Common myeloid progenitor, CD34-positive (primary cell): ENCODE measurements at regions not wholly inside any gene's neighbourhood (a gene's known extent, or its start where the extent isn't known, plus 50 kb on each side); places are given as distances from the start of the nearest gene placed in this dataset.

ENCODE experiments used
- CTCF ChIA-PET: fragments of 350-600 bp; sonication (Branson Sonifier 250); formaldehyde crosslinking; loops from one replicate; lab custom pipeline; 2021; ENCODE audit warnings: antibody characterized with exemption; lab: Charles Lee
- POLR2A ChIA-PET: fragments of 350-600 bp; sonication (Branson Sonifier 250); formaldehyde crosslinking; loops from one replicate; lab custom pipeline; 2021; ENCODE audit warnings: antibody characterized with exemption; lab: Charles Lee
- DNase-seq, 3 donors: peaks; one replicate each; pipeline versions ENCODE4 v3.0.0 to v3.0.0-alpha.2; 2013
- H3K27ac ChIP-seq, 2 experiments: 1 replicate in 1 of 2; 2 replicates in 1 of 2; pipeline ENCODE4 v1.7.0; 2013; ENCODE audit warnings: inconsistent platforms in 2 of 2, low read length in 2 of 2, mild to moderate bottlenecking in 2 of 2, low read depth in 1 of 2, moderate library complexity in 1 of 2; ENCODE audit not compliant: severe bottlenecking in 2 of 2, insufficient read depth in 1 of 2, poor library complexity in 1 of 2
- H3K27me3 ChIP-seq, 5 experiments: replicated peaks in 2 of 5; 1 replicate in 3 of 5; 2 replicates in 2 of 5; pipeline versions ENCODE4 v1.6.1 to v1.7.0; 2013; ENCODE audit warnings: low read length in 4 of 5, mild to moderate bottlenecking in 2 of 5, moderate library complexity in 2 of 5, inconsistent platforms in 1 of 5; ENCODE audit not compliant: insufficient read depth in 5 of 5, control insufficient read depth in 4 of 5
- H3K36me3 ChIP-seq, 4 experiments: 1 replicate in 2 of 4; 2 replicates in 2 of 4; pipeline versions ENCODE4 v1.6.1 to v1.7.0; 2013; ENCODE audit warnings: low read length in 3 of 4, control low read depth in 1 of 4, mild to moderate bottlenecking in 1 of 4; ENCODE audit not compliant: control insufficient read depth in 4 of 4, insufficient read depth in 4 of 4
- H3K4me1 ChIP-seq, 4 experiments: 1 replicate in 3 of 4; 2 replicates in 1 of 4; pipeline versions ENCODE4 v1.6.1 to v1.7.1; 2013; ENCODE audit warnings: low read length in 3 of 4, mild to moderate bottlenecking in 3 of 4, control low read depth in 1 of 4, inconsistent platforms in 1 of 4, moderate library complexity in 1 of 4; ENCODE audit not compliant: control insufficient read depth in 4 of 4, insufficient read depth in 4 of 4; ENCODE audit errors: control extremely low read depth in 1 of 4
- H3K4me3 ChIP-seq, 7 experiments: 1 replicate in 4 of 7; 2 replicates in 3 of 7; pipeline versions ENCODE4 v1.5.1 to v1.7.0; 2013; ENCODE audit warnings: mild to moderate bottlenecking in 7 of 7, low read length in 6 of 7, moderate library complexity in 6 of 7, inconsistent platforms in 2 of 7, low read depth in 2 of 7, control low read depth in 1 of 7; ENCODE audit not compliant: insufficient read depth in 4 of 7, control insufficient read depth in 1 of 7; ENCODE audit errors: extremely low read depth in 1 of 7
- H3K9me3 ChIP-seq, 5 experiments: 1 replicate in 4 of 5; 2 replicates in 1 of 5; pipeline versions ENCODE4 v1.6.1 to v1.7.1; 2013; ENCODE audit warnings: low read length in 4 of 5, mild to moderate bottlenecking in 2 of 5, inconsistent platforms in 1 of 5, low read depth in 1 of 5, moderate library complexity in 1 of 5; ENCODE audit not compliant: control insufficient read depth in 4 of 5, insufficient read depth in 2 of 5; ENCODE audit errors: control extremely low read depth in 1 of 5
- WGBS: methylation state at CpG from one replicate; pipeline ENCODE4 v1.1.5; 2013; ENCODE audit not compliant: insufficient coverage; 5-methylcytosine and 5-hydroxymethylcytosine counted together

- CTCF ChIA-PET, result no interaction called here
- Histone ChIP-seq H3K4me1 (peaks cover 0 to 10% (median 0%) of the 10 kb centered on the region in 4 experiments), H3K36me3 (no peaks in the 10 kb centered on the region), H3K4me3 (no peak overlapping the region), H3K27me3 (no peaks in the 10 kb centered on the region), H3K27ac (no peak overlapping the region), H3K9me3 (no peaks in the 10 kb centered on the region)
- WGBS, result no CpG with 5 or more reads among the region's 1 CpG
- DNase-seq, result no peak
- POLR2A ChIA-PET, result no interaction called here
Observed at GRCh38 chr11:82636615-82637014, 97.0 kb downstream of the FAM181B start.

GRCh38 chr11:82634091-82634490, 99.6 kb downstream of the FAM181B start:
- H3K4me1 ChIP-seq, result peaks cover 0 to 12% (median 0%) of the 10 kb centered on the region in 4 experiments
- WGBS, result 100% methylated on average over 2 of the region's 2 CpGs
- POLR2A ChIA-PET, result no interaction called here
- DNase-seq, result no peak
- H3K9me3 ChIP-seq, result no peaks in the 10 kb centered on the region
- no peak overlapping the region for H3K27ac ChIP-seq
- H3K4me3 ChIP-seq, result no peak overlapping the region
- CTCF ChIA-PET, result no interaction called here
- no peaks in the 10 kb centered on the region for H3K36me3 ChIP-seq
- H3K27me3 ChIP-seq, result no peaks in the 10 kb centered on the region

- Histone ChIP-seq H3K9me3 (peaks cover 0 to 13% (median 0%) of the 10 kb centered on the region in 5 experiments), H3K27ac (no peak overlapping the region), H3K36me3 (no peaks in the 10 kb centered on the region), H3K4me1 (peaks cover 0 to 12% (median 0%) of the 10 kb centered on the region in 4 experiments), H3K27me3 (no peaks in the 10 kb centered on the region), H3K4me3 (peak overlapping the region in 1 of 7 experiments; percentile 21)
- DNase-seq, result peak; percentile 29 to 84 (median 67)
- CTCF ChIA-PET, result no interaction called here
- WGBS, result 80% methylated on average over 1 of the region's 4 CpGs
- POLR2A ChIA-PET, result no interaction called here
Observed at GRCh38 chr11:82631722-82632630, 101.7 kb downstream of the FAM181B start.

- ChIA-PET CTCF (no interaction called here), POLR2A (no interaction called here)
- Histone ChIP-seq H3K4me1 (no peaks in the 10 kb centered on the region), H3K9me3 (no peaks in the 10 kb centered on the region), H3K27me3 (peaks cover 0 to 4% (median 0%) of the 10 kb centered on the region in 5 experiments), H3K36me3 (no peaks in the 10 kb centered on the region), H3K4me3 (no peak overlapping the region), H3K27ac (no peak overlapping the region)
- no peak for DNase-seq
Observed at GRCh38 chr11:82610671-82611070, 123.0 kb downstream of the FAM181B start.

- Histone ChIP-seq H3K27ac (no peak overlapping the region), H3K27me3 (peaks cover 0 to 4% (median 0%) of the 10 kb centered on the region in 5 experiments), H3K4me3 (no peak overlapping the region), H3K36me3 (no peaks in the 10 kb centered on the region), H3K9me3 (no peaks in the 10 kb centered on the region), H3K4me1 (no peaks in the 10 kb centered on the region)
- no peak for DNase-seq
- CTCF ChIA-PET, result no interaction called here
- no CpG with 5 or more reads among the region's 1 CpG for WGBS
- POLR2A ChIA-PET, result no interaction called here
Observed at GRCh38 chr11:82606738-82607137, 126.9 kb downstream of the FAM181B start.

- no peak for DNase-seq
- POLR2A ChIA-PET, result no interaction called here
- WGBS, result no CpG with 5 or more reads among the region's 1 CpG
Observed at GRCh38 chr11:82601711-82602110, 132.0 kb downstream of the FAM181B start.

GRCh38 chr11:82599836-82600235, 133.8 kb downstream of the FAM181B start:
- no peak for DNase-seq
- Histone ChIP-seq H3K4me3 (no peak overlapping the region), H3K27ac (no peak overlapping the region), H3K4me1 (no peaks in the 10 kb centered on the region), H3K27me3 (no peaks in the 10 kb centered on the region), H3K9me3 (no peaks in the 10 kb centered on the region), H3K36me3 (no peaks in the 10 kb centered on the region)
- no CpG with 5 or more reads among the region's 2 CpGs for WGBS
- POLR2A ChIA-PET, result no interaction called here
- CTCF ChIA-PET, result no interaction called here

More at GRCh38 chr11:82601711-82602110, 132.0 kb downstream of the FAM181B start:
- H3K36me3 ChIP-seq, result no peaks in the 10 kb centered on the region
- no peaks in the 10 kb centered on the region for H3K9me3 ChIP-seq
- CTCF ChIA-PET, result no interaction called here
- no peak overlapping the region for H3K4me3 ChIP-seq
- no peak overlapping the region for H3K27ac ChIP-seq
- peaks cover 0 to 4% (median 0%) of the 10 kb centered on the region in 5 experiments for H3K27me3 ChIP-seq
- no peaks in the 10 kb centered on the region for H3K4me1 ChIP-seq
